HCT116 (cell line): ENCODE measurements at regions not wholly inside any gene's neighbourhood (a gene's known extent, or its start where the extent isn't known, plus 50 kb on each side); places are given as distances from the start of the nearest gene placed in this dataset.

Source experiments
- ATAC-seq: fragments of 200-7000 bp; cut with Tn5 transposase; 2 replicates; pipeline ENCODE4 v1.9.1; 2020; ENCODE audit warnings: mild to moderate bottlenecking, moderate library complexity
- BruUV-seq: library from RNA; stranded (reverse); fragments of 400-500 nt; replicated peaks from 2 replicates; lab custom pipeline; 2021; lab: Mats Ljungman, UMichigan
- CTCF ChIA-PET: fragments of 300-600 bp; sonication (Branson Sonifier 250); formaldehyde crosslinking; loops from one replicate; lab custom pipeline; 2021; ENCODE audit warnings: antibody characterized with exemption; lab: Charles Lee
- POLR2A ChIA-PET: fragments of 300-600, 350-600 bp; sonication (Branson Sonifier 250); formaldehyde crosslinking; loops from one replicate; lab custom pipeline; 2021; ENCODE audit warnings: antibody characterized with exemption; lab: Charles Lee
- RAD21 ChIA-PET, 2 experiments: fragments of 300-600 bp; sonication (Branson Sonifier 250); formaldehyde crosslinking; loops; one replicate each; lab custom pipeline; 2023; ENCODE audit warnings: low total read pairs in 2 of 2; ENCODE audit not compliant: uncharacterized antibody in 2 of 2, unreplicated experiment in 2 of 2, low non-redundant PET in 1 of 2; lab: Charles Lee
- DNase-seq: peaks from one replicate; pipeline ENCODE4 v3.0.0-alpha.2; 2010; ENCODE audit warnings: low read depth, low spot score
- H2AFZ ChIP-seq: fragments of 200-600 bp; shearing (Covaris generic), sonication (generic); 2 replicates; pipeline ENCODE4 v1.6.1; 2017; ENCODE audit warnings: low read depth, mixed run types, mixed read lengths, antibody characterized with exemption, low read length; ENCODE audit not compliant: poor library complexity, severe bottlenecking
- H3K27ac ChIP-seq: 2 replicates; pipeline ENCODE4 v1.5.1; 2012; ENCODE audit warnings: low read depth, low read length
- H3K27me3 ChIP-seq: fragments of 200-600 bp; sonication (generic); 2 replicates; pipeline ENCODE4 v1.6.1; 2016; ENCODE audit warnings: mixed run types, low read length, mixed read lengths; ENCODE audit not compliant: insufficient read depth
- H3K36me3 ChIP-seq, 2 experiments: fragments of 200-500 bp in 1 of 2; fragments of 200-600 bp in 1 of 2; sonication (Bioruptor generic) in 1 of 2; sonication (generic) in 1 of 2; 2 replicates each; pipeline versions ENCODE4 v1.5.1 to v1.6.1; 2014 to 2016; ENCODE audit warnings: low read length in 2 of 2, inconsistent platforms in 1 of 2, mixed read lengths in 1 of 2, mixed run types in 1 of 2; ENCODE audit not compliant: insufficient read depth in 2 of 2, control insufficient read depth in 1 of 2
- H3K4me1 ChIP-seq, 2 experiments: fragments of 200-600 bp in 1 of 2; sonication (generic) in 1 of 2; 2 replicates each; pipeline versions ENCODE4 v1.5.1 to v1.6.1; 2012 to 2017; ENCODE audit warnings: low read length in 2 of 2, inconsistent platforms in 1 of 2, mild to moderate bottlenecking in 1 of 2, mixed read lengths in 1 of 2, mixed run types in 1 of 2, moderate library complexity in 1 of 2; ENCODE audit not compliant: insufficient read depth in 2 of 2, control insufficient read depth in 1 of 2
- H3K4me2 ChIP-seq: fragments of 200-600 bp; sonication (generic); 2 replicates; pipeline ENCODE4 v1.6.1; 2017; ENCODE audit warnings: mixed run types, low read length, mixed read lengths
- H3K4me3 ChIP-seq, 2 experiments: fragments of 200-600 bp in 1 of 2; sonication (generic) in 1 of 2; replicated peaks in 1 of 2; 2 replicates each; pipeline ENCODE4 v1.5.1; 2011 to 2016; ENCODE audit warnings: low read length in 2 of 2, control low read depth in 1 of 2, low read depth in 1 of 2, mild to moderate bottlenecking in 1 of 2, mixed read lengths in 1 of 2, mixed run types in 1 of 2
- H3K79me2 ChIP-seq: fragments of 200-600 bp; sonication (generic); 2 replicates; pipeline ENCODE4 v1.6.1; 2017; ENCODE audit warnings: mild to moderate bottlenecking, mixed run types, low read length, moderate library complexity, mixed read lengths; ENCODE audit not compliant: insufficient read depth
- H3K9ac ChIP-seq: fragments of 200-600 bp; sonication (generic); 2 replicates; pipeline ENCODE4 v1.6.1; 2016; ENCODE audit warnings: low read length, mixed read lengths
- H3K9me2 ChIP-seq: fragments of 200-600 bp; sonication (generic), shearing (Covaris generic); 2 replicates; pipeline ENCODE4 v1.6.1; 2017; ENCODE audit warnings: mixed run types, mild to moderate bottlenecking, moderate library complexity; ENCODE audit not compliant: insufficient read depth
- H3K9me3 ChIP-seq, 2 experiments: fragments of 200-500 bp in 1 of 2; fragments of 200-600 bp in 1 of 2; sonication (Bioruptor generic) in 1 of 2; sonication (generic) in 1 of 2; 2 replicates each; pipeline ENCODE4 v1.6.1; 2014 to 2017; ENCODE audit warnings: low read length in 2 of 2, mixed read lengths in 2 of 2, inconsistent platforms in 1 of 2, low read depth in 1 of 2, mild to moderate bottlenecking in 1 of 2, mixed run types in 1 of 2, moderate library complexity in 1 of 2; ENCODE audit not compliant: control insufficient read depth in 1 of 2, insufficient read depth in 1 of 2
- H4K20me1 ChIP-seq: fragments of 200-600 bp; sonication (generic), shearing (Covaris generic); 2 replicates; pipeline ENCODE4 v1.6.1; 2017; ENCODE audit warnings: mixed run types, mild to moderate bottlenecking, moderate library complexity; ENCODE audit not compliant: insufficient read depth
- CBX3 ChIP-seq: IDR thresholded peaks from 2 replicates; pipeline ENCODE4 v1.6.1; 2012; ENCODE audit warnings: low read depth
- CEBPB ChIP-seq: IDR thresholded peaks from 2 replicates; pipeline ENCODE4 v1.6.1; 2012; ENCODE audit warnings: low read depth
- EZH2 ChIP-seq: fragments of 200-600 bp; sonication (generic); IDR thresholded peaks from 2 replicates; pipeline ENCODE4 v1.6.1; 2017; ENCODE audit warnings: antibody characterized with exemption, mixed run types
- FOSL1 ChIP-seq: IDR thresholded peaks from 2 replicates; pipeline ENCODE4 v1.6.1; 2012; ENCODE audit warnings: low read depth
- POLR2A ChIP-seq: IDR thresholded peaks from 2 replicates; pipeline ENCODE4 v1.7.0; 2011; ENCODE audit warnings: borderline replicate concordance; ENCODE audit not compliant: insufficient read depth, insufficient read length; ENCODE audit errors: extremely low read depth
- POLR2AphosphoS5 ChIP-seq: IDR thresholded peaks from 2 replicates; pipeline ENCODE4 v1.6.1; 2011; ENCODE audit warnings: mild to moderate bottlenecking, low read depth, low read length, moderate library complexity
- SIN3A ChIP-seq: IDR thresholded peaks from 2 replicates; pipeline ENCODE4 v1.6.1; 2012; ENCODE audit warnings: low read depth
- SP1 ChIP-seq: IDR thresholded peaks from 2 replicates; pipeline ENCODE4 v1.6.1; 2012; ENCODE audit warnings: low read depth
- SRF ChIP-seq: IDR thresholded peaks from 2 replicates; pipeline ENCODE4 v1.6.1; 2012; ENCODE audit warnings: low read depth
- YY1 ChIP-seq: IDR thresholded peaks from 2 replicates; pipeline ENCODE4 v1.6.1; 2011; ENCODE audit warnings: low read length, low read depth, moderate library complexity, mild to moderate bottlenecking; ENCODE audit not compliant: insufficient replicate concordance; ENCODE audit errors: extremely low read depth
- ZFX ChIP-seq: fragments of 450-650 bp; IDR thresholded peaks from 2 replicates; pipeline ENCODE4 v1.6.1; 2017
- ZNF274 ChIP-seq: fragments of 200-500 bp; sonication (Bioruptor generic); IDR thresholded peaks from 2 replicates; pipeline ENCODE4 v1.6.1; 2014; ENCODE audit warnings: mild to moderate bottlenecking, low read depth, low read length, inconsistent platforms
- intact Hi-C: fragments of 100-400 bp; cut with micrococcal nuclease; formaldehyde crosslinking; loops from 2 replicates; pipeline ENCODE4 v1.10.0; 2022
- TF ChIP-seq, protein P1 (sequence below): IDR thresholded peaks from 2 replicates; pipeline ENCODE4 v1.6.1; 2011; ENCODE audit warnings: mild to moderate bottlenecking, low read length, moderate library complexity; ENCODE audit not compliant: insufficient replicate concordance; ENCODE audit errors: extremely low read depth
- TF ChIP-seq, protein P2 (sequence below): IDR thresholded peaks from 2 replicates; pipeline ENCODE4 v1.6.1; 2012

DNA sequence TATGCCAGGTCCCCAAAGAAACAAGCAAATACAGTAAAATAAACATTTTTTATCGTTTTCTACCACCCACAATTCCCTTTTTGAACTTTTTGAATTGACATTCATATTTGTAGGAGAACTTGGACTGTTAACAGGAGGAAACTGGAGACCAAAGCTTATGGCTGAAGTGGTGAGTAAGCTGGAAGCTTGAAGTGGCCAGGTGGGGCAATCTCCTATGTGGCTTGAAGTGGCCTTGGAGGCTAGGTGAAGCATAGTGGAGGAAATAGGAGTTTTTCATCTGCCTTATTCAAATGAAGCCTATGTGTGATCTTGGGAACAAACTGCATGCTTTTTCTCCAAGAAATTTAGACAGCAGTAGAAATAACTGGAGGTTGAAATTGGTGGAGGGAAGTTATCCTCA lies 962.9 kb upstream of the FANCL start:
- ATAC-seq (no peak), DNase-seq (no peak)
- ChIA-PET CTCF (no interaction called here), RAD21 (no interaction called here), POLR2A (no interaction called here)
- Histone ChIP-seq H3K9me2 (no peaks in the 10 kb centered on the region), H3K9ac (no peak overlapping the region), H3K4me3 (no peak overlapping the region), H4K20me1 (no peaks in the 10 kb centered on the region), H3K4me1 (no peaks in the 10 kb centered on the region), H3K36me3 (no peaks in the 10 kb centered on the region), H3K27me3 (no peaks in the 10 kb centered on the region), H3K79me2 (no peaks in the 10 kb centered on the region), H2AFZ (no peak overlapping the region), H3K9me3 (no peaks in the 10 kb centered on the region), H3K4me2 (no peak overlapping the region), H3K27ac (no peak overlapping the region)
- TF ChIP-seq, protein P1, sequence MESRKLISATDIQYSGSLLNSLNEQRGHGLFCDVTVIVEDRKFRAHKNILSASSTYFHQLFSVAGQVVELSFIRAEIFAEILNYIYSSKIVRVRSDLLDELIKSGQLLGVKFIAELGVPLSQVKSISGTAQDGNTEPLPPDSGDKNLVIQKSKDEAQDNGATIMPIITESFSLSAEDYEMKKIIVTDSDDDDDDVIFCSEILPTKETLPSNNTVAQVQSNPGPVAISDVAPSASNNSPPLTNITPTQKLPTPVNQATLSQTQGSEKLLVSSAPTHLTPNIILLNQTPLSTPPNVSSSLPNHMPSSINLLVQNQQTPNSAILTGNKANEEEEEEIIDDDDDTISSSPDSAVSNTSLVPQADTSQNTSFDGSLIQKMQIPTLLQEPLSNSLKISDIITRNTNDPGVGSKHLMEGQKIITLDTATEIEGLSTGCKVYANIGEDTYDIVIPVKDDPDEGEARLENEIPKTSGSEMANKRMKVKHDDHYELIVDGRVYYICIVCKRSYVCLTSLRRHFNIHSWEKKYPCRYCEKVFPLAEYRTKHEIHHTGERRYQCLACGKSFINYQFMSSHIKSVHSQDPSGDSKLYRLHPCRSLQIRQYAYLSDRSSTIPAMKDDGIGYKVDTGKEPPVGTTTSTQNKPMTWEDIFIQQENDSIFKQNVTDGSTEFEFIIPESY: no peak
- TF ChIP-seq EZH2: no peak
- no peak for TF ChIP-seq FOSL1
- TF ChIP-seq SP1: no peak
- TF ChIP-seq SIN3A: no peak
- no peak for TF ChIP-seq CEBPB
- TF ChIP-seq CBX3: no peak
- TF ChIP-seq, protein P2, sequence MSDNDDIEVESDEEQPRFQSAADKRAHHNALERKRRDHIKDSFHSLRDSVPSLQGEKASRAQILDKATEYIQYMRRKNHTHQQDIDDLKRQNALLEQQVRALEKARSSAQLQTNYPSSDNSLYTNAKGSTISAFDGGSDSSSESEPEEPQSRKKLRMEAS: no peak
- no peak for TF ChIP-seq ZFX
- no TSS peak for BruUV-seq
- intact Hi-C loops: no loop called here

DNA sequence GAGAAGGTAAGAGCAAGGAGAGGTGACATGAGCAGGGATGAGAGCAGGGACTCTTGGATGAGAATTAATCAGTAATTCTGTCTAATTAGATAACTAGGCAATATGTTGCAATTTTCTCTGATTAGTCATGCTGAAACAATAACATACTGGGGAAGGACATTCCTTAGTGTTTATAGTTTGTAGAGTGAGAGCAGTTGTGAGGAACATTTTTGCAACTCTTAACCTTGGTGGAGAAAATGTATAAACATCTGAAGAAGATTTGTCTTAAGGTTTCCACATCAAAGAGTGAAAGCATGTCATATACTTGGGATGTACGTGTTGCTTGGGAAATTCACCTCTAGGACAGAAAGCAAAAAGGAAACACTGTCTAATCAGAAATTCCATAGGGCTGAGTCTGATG lies 955.4 kb upstream of the FANCL start:
- RAD21 ChIA-PET: no interaction called here
- no TSS peak for BruUV-seq
- ATAC-seq: no peak
- TF ChIP-seq SP1: no peak
- TF ChIP-seq SRF: no peak
- no peak for TF ChIP-seq EZH2
- TF ChIP-seq ZNF274: no peak
- TF ChIP-seq POLR2AphosphoS5: no peak
- TF ChIP-seq, protein P1: no peak
- TF ChIP-seq ZFX: no peak
- TF ChIP-seq, protein P2: no peak
- no peak for TF ChIP-seq POLR2A
- TF ChIP-seq YY1: no peak
- TF ChIP-seq CEBPB: no peak

More for the DNA sequence above, 955.4 kb upstream of the FANCL start:
- DNase-seq: no peak
- Histone ChIP-seq H2AFZ (no peak overlapping the region), H3K9ac (no peak overlapping the region), H3K4me2 (no peak overlapping the region), H3K36me3 (no peaks in the 10 kb centered on the region), H4K20me1 (no peaks in the 10 kb centered on the region), H3K79me2 (no peaks in the 10 kb centered on the region), H3K4me3 (no peak overlapping the region), H3K9me2 (no peaks in the 10 kb centered on the region), H3K27me3 (no peaks in the 10 kb centered on the region), H3K9me3 (no peaks in the 10 kb centered on the region), H3K27ac (no peak overlapping the region), H3K4me1 (no peaks in the 10 kb centered on the region)
- POLR2A ChIA-PET: no interaction called here
- CTCF ChIA-PET: no interaction called here
- intact Hi-C loops: no loop called here
